ENCODE measurements at regions not wholly inside any gene's neighbourhood (a gene's known extent, or its start where the extent isn't known, plus 50 kb on each side); places are given as distances from the start of the nearest gene placed in this dataset.
A peak's percentile ranks its signal among the peaks of the same experiment; 100 is the strongest.

- DNase-seq, result no peak
Measured at GRCh38 chr13:99659226-99659625, 158.0 kb downstream of the TM9SF2 start.

- DNase-seq, result peak; percentile 48
Measured at GRCh38 chr13:99658261-99658991, 157.2 kb downstream of the TM9SF2 start.

DNA sequence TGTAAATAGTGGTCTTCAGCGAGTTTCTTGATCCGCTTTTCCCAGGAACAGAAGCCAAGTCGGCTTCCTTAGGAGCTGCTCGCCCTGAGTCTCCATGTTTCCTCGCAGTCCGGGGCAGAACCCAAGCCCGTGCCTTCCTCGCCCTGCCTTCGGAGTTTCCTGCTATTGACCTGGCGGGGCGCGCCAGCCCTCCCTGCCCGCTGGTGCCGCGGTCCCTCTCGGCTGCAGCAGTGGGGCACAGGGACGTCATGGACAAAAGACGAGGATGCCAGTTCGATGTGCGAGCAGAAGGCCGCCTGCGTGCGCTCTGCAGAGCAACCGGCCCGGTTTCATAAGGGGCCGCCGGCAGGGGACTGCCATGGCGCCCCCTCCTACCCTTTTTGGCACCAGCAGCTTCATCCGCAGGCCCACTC lies 156.6 kb downstream of the TM9SF2 start:
- peak; percentile 31 for DNase-seq

DNA sequence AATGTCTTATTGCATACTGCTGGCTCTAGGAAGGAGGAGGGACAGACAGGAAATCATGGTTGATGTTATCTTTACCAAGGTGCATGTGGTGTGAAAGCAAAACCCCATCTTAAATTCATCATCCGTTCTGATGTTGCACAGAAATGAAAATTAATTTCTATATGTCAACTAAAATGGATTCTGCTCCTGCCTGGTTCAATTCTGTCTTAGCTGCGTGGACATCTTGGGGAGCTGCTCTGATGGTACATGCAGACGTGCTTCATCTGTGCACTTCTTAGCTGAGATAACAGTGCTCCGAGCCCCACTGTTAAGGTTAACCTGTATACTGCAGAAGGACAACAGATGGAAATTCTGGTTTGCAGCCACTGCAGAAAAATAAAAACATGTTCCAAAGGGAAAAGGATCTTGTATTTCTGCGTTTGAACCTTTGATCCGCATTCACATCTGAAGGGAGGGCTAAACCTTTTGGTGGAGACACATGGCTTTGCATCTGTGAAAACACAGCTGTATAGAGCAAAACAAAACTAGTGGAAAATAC lies 155.6 kb downstream of the TM9SF2 start:
- no peak for DNase-seq

DNA sequence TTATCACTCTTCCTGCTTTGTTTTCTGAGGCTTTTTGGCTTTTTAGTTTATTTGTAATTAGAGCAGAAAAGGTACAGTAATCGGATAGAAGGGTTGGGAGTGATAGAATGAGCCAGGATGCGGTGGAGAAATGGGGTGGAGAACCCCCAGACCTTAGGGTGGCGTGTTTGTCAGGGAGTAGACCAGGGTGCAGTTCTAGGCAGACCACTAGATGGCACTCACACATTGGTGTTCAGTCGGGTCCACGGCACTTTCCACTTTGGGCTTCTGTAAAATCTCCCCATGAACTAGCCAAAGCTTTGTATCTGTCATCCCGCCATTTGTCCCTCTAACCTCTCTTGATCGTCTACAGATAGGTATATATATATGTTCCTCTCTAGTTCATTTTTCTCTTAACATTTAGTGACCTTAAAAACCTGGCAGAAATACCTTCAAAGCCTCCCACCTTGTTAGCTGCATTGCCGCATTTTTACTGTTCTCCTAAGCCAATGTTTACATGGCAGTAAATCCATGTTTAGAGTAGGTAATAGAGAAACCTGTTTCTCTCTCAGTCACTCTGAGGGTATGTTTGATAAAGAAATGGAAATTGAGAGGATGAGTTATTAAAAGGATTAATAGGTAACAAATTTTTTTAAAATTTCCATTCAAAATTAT lies 154.9 kb downstream of the TM9SF2 start:
- DNase-seq, result peak; percentile 68

DNA sequence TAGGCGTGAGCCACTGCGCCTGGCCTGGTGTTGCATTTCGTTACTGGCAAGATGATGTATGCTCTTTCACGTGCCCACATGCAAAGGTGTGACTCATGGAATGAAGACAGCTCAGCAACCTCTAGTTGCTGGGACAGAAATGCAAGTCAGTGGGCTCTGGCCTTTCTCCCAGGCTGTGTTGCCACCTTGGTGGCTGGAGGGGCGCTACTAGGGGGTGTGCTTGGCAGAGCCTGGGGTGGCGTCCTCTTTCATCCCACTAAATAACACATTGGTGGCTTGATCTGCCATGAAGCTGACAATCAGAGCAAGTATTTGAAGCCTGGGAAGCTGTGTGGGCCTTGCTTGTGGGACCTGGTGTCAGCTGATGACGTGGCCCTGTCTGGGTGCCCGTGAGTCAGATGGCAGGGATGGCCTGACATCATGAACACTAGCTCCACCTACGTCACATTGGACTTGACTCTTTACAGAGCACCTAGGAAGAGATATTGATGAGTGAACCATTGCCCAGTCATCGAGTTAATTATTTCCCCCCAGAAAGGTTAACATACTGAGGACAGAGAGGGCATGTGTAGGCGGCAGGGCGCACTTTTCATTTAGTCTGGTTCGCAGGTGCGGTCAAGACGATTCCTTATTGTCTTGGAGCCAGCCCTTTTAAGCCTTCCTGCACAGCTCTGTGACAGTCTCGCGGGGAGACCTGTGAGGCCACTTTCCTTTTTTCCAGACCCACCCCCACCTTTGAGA lies 154.2 kb downstream of the TM9SF2 start:
- DNase-seq, result no peak

- DNase-seq, result no peak
Measured at GRCh38 chr13:99654076-99654475, 152.8 kb downstream of the TM9SF2 start.

- no peak for DNase-seq
Measured at GRCh38 chr13:99653526-99653925, 152.3 kb downstream of the TM9SF2 start.

- no peak for DNase-seq
Measured at GRCh38 chr13:99652901-99653300, 151.6 kb downstream of the TM9SF2 start.

GRCh38 chr13:99652141-99652540 lies 150.9 kb downstream of the TM9SF2 start:
- no peak for DNase-seq

- no peak for DNase-seq
Measured at GRCh38 chr13:99651016-99651415, 149.7 kb downstream of the TM9SF2 start.

DNA sequence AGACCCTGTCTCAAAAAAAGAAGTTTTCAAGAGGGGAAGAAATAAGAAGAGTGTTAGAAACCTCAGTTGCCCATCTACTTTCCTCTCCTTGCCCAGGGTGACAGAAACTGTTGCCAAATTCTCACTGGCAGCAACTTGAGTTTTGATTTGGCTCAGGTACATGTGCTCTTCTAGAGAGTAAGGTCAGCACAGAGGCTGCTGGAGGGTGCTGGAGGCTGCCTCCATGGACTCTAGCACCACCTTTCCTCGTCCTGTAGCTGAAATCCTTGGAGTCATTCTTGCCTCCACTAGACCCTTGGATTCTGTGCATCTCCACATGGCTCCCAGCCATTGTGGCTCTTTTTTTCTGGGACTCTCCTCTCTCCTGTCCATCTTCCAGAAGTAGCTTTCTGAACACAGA lies 149.1 kb downstream of the TM9SF2 start:
- DNase-seq, result no peak

DNA sequence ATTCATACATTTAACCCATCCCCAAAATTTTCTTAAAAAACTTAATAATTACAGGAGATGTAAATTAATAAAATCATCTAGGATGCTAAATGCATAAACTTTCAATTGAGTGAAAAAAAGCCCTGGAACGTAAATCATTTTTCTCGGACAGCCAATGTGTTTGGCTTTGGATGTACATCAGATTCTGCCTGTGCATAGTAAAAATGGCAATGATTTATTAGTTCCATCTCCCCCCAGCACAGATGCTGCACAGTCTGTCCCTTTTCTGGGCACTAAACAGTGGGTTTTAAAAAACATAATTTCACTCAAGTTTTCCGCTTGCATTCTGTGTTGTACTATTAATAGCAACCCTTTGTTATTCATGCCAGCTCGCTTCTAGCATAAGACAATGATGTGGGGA lies 147.7 kb downstream of the TM9SF2 start:
- DNase-seq, result no peak

- DNase-seq, result no peak
Measured at GRCh38 chr13:99648066-99648665, 146.9 kb downstream of the TM9SF2 start.

DNA sequence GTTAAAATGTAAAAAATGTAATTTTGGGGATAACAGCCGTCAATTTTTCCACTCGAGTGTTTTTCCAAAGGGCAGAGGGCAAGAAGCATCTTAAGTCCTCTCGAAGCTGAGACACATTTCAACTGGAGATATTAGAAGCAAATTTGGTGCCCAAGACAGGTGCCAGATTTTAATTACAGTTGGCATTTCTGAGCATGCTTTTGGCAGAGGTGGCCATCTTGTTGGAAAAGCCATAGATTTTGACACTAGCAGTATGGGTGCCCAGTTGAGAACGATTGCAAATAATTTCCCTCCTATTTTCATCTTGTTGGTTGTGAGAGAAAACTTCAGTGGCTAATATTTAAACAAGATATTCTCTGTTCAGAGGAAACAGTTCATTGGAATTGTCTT lies 146.3 kb downstream of the TM9SF2 start:
- no peak for DNase-seq

DNA sequence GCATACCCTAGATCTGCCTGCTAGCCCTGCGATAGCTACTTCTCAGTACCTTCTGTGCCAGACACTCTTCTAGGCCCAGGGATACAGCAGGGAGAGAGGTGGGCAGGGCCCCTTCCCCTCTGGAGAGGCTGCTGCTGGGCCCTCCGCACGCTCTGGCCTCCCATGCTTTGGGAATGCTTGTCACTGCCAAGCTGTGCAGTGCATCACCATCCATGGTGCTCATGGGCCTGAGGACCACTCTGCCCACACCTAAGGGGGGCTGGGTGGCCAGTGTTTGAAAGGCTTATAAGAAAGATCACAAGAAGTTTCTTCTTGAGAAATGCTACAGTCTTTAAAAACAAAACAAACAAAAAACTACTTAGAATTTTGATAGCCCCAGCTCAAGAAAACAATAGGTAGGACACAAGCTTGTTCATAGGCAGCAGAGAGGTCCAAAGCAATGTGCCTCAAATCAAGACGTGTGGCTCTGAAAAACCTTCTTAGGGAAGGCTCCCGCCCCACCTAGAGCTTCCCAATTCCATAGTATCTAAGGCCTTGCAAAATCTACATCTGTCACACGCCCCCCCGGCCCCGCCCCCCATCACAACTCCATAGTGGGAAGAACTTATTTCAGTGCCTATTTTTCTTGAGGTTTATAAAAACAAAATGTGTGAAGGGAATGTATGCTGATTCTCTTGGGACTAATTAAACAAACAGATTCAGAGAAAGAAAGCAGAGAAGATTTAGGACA lies 145.8 kb downstream of the TM9SF2 start:
- no peak for DNase-seq

- no peak for DNase-seq
Measured at GRCh38 chr13:99642841-99643240, 141.6 kb downstream of the TM9SF2 start.

- DNase-seq, result no peak
Measured at GRCh38 chr13:99642006-99642405, 140.7 kb downstream of the TM9SF2 start.

GRCh38 chr13:99640260-99640659 lies 139.0 kb downstream of the TM9SF2 start:
- DNase-seq, result no peak

- DNase-seq, result no peak
Measured at GRCh38 chr13:99639126-99639525, 137.9 kb downstream of the TM9SF2 start.

DNA sequence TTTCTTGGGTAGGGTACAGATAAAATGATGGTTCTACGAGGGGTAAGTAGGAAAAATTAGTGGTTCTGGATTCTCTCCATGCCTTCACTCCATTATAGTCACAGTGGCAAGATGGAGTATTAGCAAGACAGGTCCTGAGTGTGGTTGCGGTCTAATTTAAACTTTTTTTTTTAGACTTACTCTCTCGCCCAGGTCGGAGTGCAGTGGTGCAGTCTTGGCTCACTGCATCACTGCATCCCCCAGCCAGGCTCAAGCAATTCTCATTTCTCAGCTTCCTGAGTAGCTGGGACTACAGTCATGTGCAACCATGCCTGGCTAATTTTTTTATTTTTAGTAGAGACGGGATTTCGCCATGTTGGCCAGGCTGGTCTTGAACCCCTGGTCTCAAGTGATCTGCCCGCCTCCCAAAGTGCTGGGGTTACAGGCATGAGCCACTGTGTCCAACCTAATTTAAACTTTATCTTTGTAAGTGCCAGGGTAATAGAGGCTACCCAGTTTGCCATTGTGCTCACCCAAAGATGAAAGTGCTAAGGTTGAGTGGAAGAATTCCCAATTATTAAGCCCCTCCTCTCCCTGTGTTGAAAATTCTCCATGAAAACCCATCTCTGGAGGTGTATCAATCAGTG lies 135.6 kb downstream of the TM9SF2 start:
- DNase-seq, result no peak

DNA sequence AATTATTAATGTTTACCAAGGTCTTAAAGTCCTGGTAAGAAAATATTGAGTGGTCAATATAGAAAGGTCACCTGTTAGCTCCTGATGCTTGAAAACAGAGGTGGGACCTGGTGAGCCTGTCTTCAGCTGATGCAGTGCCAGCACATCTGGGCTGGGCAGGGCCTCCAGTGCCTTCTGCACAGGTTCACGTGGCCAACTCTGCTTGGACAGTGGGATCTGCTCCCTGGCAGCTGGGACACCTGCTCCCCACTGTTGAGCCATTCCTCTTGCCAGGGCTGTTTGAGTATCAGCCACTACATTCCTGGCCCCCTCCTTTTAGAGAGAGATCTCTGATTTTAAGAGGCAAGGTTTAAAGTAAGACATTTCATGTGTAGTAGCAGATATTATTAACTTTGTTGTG lies 135.0 kb downstream of the TM9SF2 start:
- no peak for DNase-seq
